Lung (tissue), 11 donors: ENCODE measurements at regions not wholly inside any gene's neighbourhood (a gene's known extent, or its start where the extent isn't known, plus 50 kb on each side); places are given as distances from the start of the nearest gene placed in this dataset.

ENCODE experiments used
- ATAC-seq: fragments of 200-7000 bp; cut with Tn5 transposase; one replicate; pipeline ENCODE4 v1.9.1; 2020; ENCODE audit warnings: moderate number of reproducible peaks; ENCODE audit not compliant: insufficient read depth, low FRiP score
- DNase-seq, 3 donors: peaks; one replicate each; pipeline ENCODE4 v3.0.0-alpha.2; 2013 to 2017
- H3K27ac ChIP-seq, 2 donors: one replicate each; pipeline ENCODE4 v1.5.1; 2013; ENCODE audit warnings: mild to moderate bottlenecking in 2 of 2, moderate library complexity in 2 of 2, control low read depth in 1 of 2, inconsistent platforms in 1 of 2, low read depth in 1 of 2, low read length in 1 of 2
- H3K27me3 ChIP-seq, 3 donors: one replicate each; pipeline ENCODE4 v1.5.1; 2013; ENCODE audit warnings: low read length in 2 of 3; ENCODE audit not compliant: control insufficient read depth in 3 of 3, insufficient read depth in 3 of 3
- H3K36me3 ChIP-seq, 4 donors: one replicate each; pipeline ENCODE4 v1.5.1; 2013; ENCODE audit warnings: low read length in 4 of 4, mild to moderate bottlenecking in 1 of 4, moderate library complexity in 1 of 4; ENCODE audit not compliant: control insufficient read depth in 4 of 4, insufficient read depth in 4 of 4
- H3K4me1 ChIP-seq, 5 donors: one replicate each; pipeline ENCODE4 v1.5.1; 2013; ENCODE audit warnings: low read length in 5 of 5, mild to moderate bottlenecking in 2 of 5, moderate library complexity in 1 of 5; ENCODE audit not compliant: control insufficient read depth in 5 of 5, insufficient read depth in 5 of 5
- H3K4me3 ChIP-seq: one replicate; pipeline ENCODE4 v1.5.1; 2013; ENCODE audit warnings: mild to moderate bottlenecking, control low read depth, moderate library complexity
- H3K9ac ChIP-seq, 2 donors: one replicate each; pipeline ENCODE4 v1.5.1; 2013; ENCODE audit warnings: low read length in 2 of 2, control low read depth in 1 of 2; ENCODE audit not compliant: insufficient read depth in 1 of 2
- H3K9me3 ChIP-seq, 4 donors: one replicate each; pipeline ENCODE4 v1.5.1; 2013; ENCODE audit warnings: low read length in 3 of 4, mild to moderate bottlenecking in 1 of 4, moderate library complexity in 1 of 4; ENCODE audit not compliant: control insufficient read depth in 4 of 4, insufficient read depth in 3 of 4
- CTCF ChIP-seq: IDR thresholded peaks from 2 replicates; pipeline ENCODE4 v1.5.1; 2012; ENCODE audit warnings: mild to moderate bottlenecking; ENCODE audit errors: control extremely low read depth, extremely low read depth
- WGBS, 2 donors: extraction: QIAGEN DNeasy Blood & Tissue Kit; methylation state at CpG; one replicate each; pipeline ENCODE4 v1.1.7; 2013; 5-methylcytosine and 5-hydroxymethylcytosine counted together
- donor health status: control.
- donor health status: control.
- donor health status: Bipolar disorder and iron deficiency.
- donor health status: healthy.
- donor health status: DM: yes; HTN: yes; CAD: no.

- no peak overlapping the region for H3K27ac ChIP-seq
- TF ChIP-seq CTCF: no peak
- peaks cover 0 to 8% (median 7%) of the 10 kb centered on the region in 4 donors for H3K9me3 ChIP-seq
- no peaks in the 10 kb centered on the region for H3K27me3 ChIP-seq
- 69 to 73% methylated on average over 1 of the region's 1 CpG for WGBS, 2 donors
- H3K4me1 ChIP-seq: no peaks in the 10 kb centered on the region
- H3K4me3 ChIP-seq: no peak overlapping the region
- ATAC-seq (no peak), DNase-seq (no peak)
- H3K9ac ChIP-seq: no peak overlapping the region
- no peaks in the 10 kb centered on the region for H3K36me3 ChIP-seq
Measured at GRCh38 chr14:35456261-35456660, 51.7 kb upstream of the NFKBIA start.

- TF ChIP-seq CTCF: no peak
- H3K27me3 ChIP-seq: no peaks in the 10 kb centered on the region
- H3K27ac ChIP-seq: no peak overlapping the region
- H3K9ac ChIP-seq: no peak overlapping the region
- no peaks in the 10 kb centered on the region for H3K36me3 ChIP-seq
- peaks cover 0 to 8% (median 7%) of the 10 kb centered on the region in 4 donors for H3K9me3 ChIP-seq
- no peaks in the 10 kb centered on the region for H3K4me1 ChIP-seq
- no peak for ATAC-seq
- DNase-seq: no peak
- no peak overlapping the region for H3K4me3 ChIP-seq
- WGBS, 2 donors: 98 to 100% methylated on average over 1 of the region's 1 CpG
Measured at GRCh38 chr14:35458442-35458841, 53.9 kb upstream of the NFKBIA start.

GRCh38 chr14:35459776-35460175 lies 55.2 kb upstream of the NFKBIA start:
- Histone ChIP-seq H3K27ac (no peak overlapping the region), H3K4me3 (no peak overlapping the region), H3K27me3 (no peaks in the 10 kb centered on the region), H3K36me3 (no peaks in the 10 kb centered on the region), H3K9me3 (peaks cover 0 to 8% (median 7%) of the 10 kb centered on the region in 4 donors), H3K9ac (no peak overlapping the region), H3K4me1 (no peaks in the 10 kb centered on the region)
- 84% methylated on average over 3 of the region's 3 CpGs for WGBS, 2 donors
- DNase-seq (no peak), ATAC-seq (no peak)
- no peak for TF ChIP-seq CTCF

GRCh38 chr14:35470755-35471154 lies 63.2 kb upstream of the INSM2 start:
- no peaks in the 10 kb centered on the region for H3K9me3 ChIP-seq
- no peak overlapping the region for H3K27ac ChIP-seq
- H3K4me1 ChIP-seq: no peaks in the 10 kb centered on the region
- DNase-seq: peak in 1 of 3 donors; percentile 31
- no peaks in the 10 kb centered on the region for H3K27me3 ChIP-seq
- H3K4me3 ChIP-seq: no peak overlapping the region
- no peak for ATAC-seq
- H3K9ac ChIP-seq: no peak overlapping the region
- 6 to 10% methylated on average over 3 of the region's 3 CpGs for WGBS, 2 donors
- no peak for TF ChIP-seq CTCF
- no peaks in the 10 kb centered on the region for H3K36me3 ChIP-seq
